IMR-90 (cell line): ENCODE measurements at regions not wholly inside any gene's neighbourhood (a gene's known extent, or its start where the extent isn't known, plus 50 kb on each side); places are given as distances from the start of the nearest gene placed in this dataset.

Experiments
- MAFK ChIP-seq: IDR thresholded peaks from 2 replicates; pipeline ENCODE4 v1.6.1; 2012; ENCODE audit warnings: low read depth, low read length, improper control_type of control experiment
- POLR2A ChIP-seq: IDR thresholded peaks from 2 replicates; pipeline ENCODE4 v1.6.1; 2012; ENCODE audit warnings: mild to moderate bottlenecking, low read depth, low read length
- RAD21 ChIP-seq: IDR thresholded peaks from 2 replicates; pipeline ENCODE4 v1.6.1; 2012; ENCODE audit warnings: low read length, improper control_type of control experiment
- SMC3 ChIP-seq: fragments of 150-350 bp; IDR thresholded peaks from 2 replicates; pipeline ENCODE4 v1.6.1; 2016; ENCODE audit warnings: low read depth, mild to moderate bottlenecking, antibody characterized with exemption, low read length, moderate library complexity
- TF ChIP-seq, protein P1 (sequence below): conservative IDR thresholded peaks from 2 replicates; pipeline ENCODE4 v1.5.1; 2012; ENCODE audit warnings: mild to moderate bottlenecking, low read depth, low read length, improper control_type of control experiment
- TF ChIP-seq, protein P2 (sequence below): fragments of 150-350 bp; IDR thresholded peaks from 2 replicates; pipeline ENCODE4 v1.6.1; 2016; ENCODE audit warnings: low read depth, mild to moderate bottlenecking, low read length, moderate library complexity, borderline replicate concordance

DNA sequence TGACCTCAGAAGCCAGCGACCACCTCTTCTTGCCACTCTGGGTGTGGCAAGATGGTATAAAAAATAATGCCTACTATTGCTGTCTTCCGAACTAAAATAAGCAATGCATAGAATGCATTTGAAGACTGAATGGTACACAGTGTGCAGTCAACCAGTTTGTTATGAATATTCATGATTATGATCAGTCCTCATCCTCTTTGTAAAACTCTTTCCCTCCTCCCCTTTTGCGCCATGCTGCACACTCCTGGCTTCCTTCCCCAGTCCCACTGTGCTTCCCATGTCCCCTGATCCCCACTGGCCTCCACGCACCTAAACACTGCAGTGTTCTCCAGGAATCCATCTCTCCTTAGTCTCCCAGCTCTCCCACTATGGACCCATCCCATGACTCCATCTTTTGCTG is 348.0 kb downstream of the SOX9 start:
- TF ChIP-seq, protein P1, sequence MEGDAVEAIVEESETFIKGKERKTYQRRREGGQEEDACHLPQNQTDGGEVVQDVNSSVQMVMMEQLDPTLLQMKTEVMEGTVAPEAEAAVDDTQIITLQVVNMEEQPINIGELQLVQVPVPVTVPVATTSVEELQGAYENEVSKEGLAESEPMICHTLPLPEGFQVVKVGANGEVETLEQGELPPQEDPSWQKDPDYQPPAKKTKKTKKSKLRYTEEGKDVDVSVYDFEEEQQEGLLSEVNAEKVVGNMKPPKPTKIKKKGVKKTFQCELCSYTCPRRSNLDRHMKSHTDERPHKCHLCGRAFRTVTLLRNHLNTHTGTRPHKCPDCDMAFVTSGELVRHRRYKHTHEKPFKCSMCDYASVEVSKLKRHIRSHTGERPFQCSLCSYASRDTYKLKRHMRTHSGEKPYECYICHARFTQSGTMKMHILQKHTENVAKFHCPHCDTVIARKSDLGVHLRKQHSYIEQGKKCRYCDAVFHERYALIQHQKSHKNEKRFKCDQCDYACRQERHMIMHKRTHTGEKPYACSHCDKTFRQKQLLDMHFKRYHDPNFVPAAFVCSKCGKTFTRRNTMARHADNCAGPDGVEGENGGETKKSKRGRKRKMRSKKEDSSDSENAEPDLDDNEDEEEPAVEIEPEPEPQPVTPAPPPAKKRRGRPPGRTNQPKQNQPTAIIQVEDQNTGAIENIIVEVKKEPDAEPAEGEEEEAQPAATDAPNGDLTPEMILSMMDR = no peak
- TF ChIP-seq POLR2A = no peak
- no peak for TF ChIP-seq RAD21
- TF ChIP-seq, protein P2, sequence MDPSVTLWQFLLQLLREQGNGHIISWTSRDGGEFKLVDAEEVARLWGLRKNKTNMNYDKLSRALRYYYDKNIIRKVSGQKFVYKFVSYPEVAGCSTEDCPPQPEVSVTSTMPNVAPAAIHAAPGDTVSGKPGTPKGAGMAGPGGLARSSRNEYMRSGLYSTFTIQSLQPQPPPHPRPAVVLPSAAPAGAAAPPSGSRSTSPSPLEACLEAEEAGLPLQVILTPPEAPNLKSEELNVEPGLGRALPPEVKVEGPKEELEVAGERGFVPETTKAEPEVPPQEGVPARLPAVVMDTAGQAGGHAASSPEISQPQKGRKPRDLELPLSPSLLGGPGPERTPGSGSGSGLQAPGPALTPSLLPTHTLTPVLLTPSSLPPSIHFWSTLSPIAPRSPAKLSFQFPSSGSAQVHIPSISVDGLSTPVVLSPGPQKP = no peak
- no peak for TF ChIP-seq SMC3
- TF ChIP-seq MAFK = no peak
